ENCODE measurements at regions not wholly inside any gene's neighbourhood (a gene's known extent, or its start where the extent isn't known, plus 50 kb on each side); places are given as distances from the start of the nearest gene placed in this dataset.
"Not testable (repeated sequence)": the region's sequence is repeated elsewhere in the genome, so short reads cannot be mapped to it uniquely, and the experiment has no call there.

- no peak for DNase-seq
Measured at GRCh38 chr3:144822671-144823070, 851.0 kb downstream of the DIPK2A start.

GRCh38 chr3:144831955-144832716 lies 860.5 kb downstream of the DIPK2A start:
- DNase-seq = no peak

GRCh38 chr3:144839991-144840390 lies 868.4 kb downstream of the DIPK2A start:
- DNase-seq = peak; percentile 28

GRCh38 chr3:144840866-144841265 lies 869.2 kb downstream of the DIPK2A start:
- DNase-seq = no peak

- no peak for DNase-seq
Measured at GRCh38 chr3:144843099-144843498, 871.5 kb downstream of the DIPK2A start.

GRCh38 chr3:144852999-144853398 lies 881.4 kb downstream of the DIPK2A start:
- DNase-seq = no peak

GRCh38 chr3:144854020-144854419 lies 882.4 kb downstream of the DIPK2A start:
- not testable (repeated sequence) for DNase-seq

- no peak for DNase-seq
Measured at GRCh38 chr3:144859161-144859560, 887.5 kb downstream of the DIPK2A start.

GRCh38 chr3:144864646-144865045 lies 893.0 kb downstream of the DIPK2A start:
- DNase-seq = no peak

- DNase-seq = no peak
Measured at GRCh38 chr3:144865948-144866347, 894.3 kb downstream of the DIPK2A start.

GRCh38 chr3:144866476-144866875 lies 894.9 kb downstream of the DIPK2A start:
- peak; percentile 41 for DNase-seq

- no peak for DNase-seq
Measured at GRCh38 chr3:144868506-144868905, 896.9 kb downstream of the DIPK2A start.

GRCh38 chr3:144873066-144873465 lies 901.4 kb downstream of the DIPK2A start:
- DNase-seq = no peak

GRCh38 chr3:144875211-144875610 lies 903.6 kb downstream of the DIPK2A start:
- no peak for DNase-seq

- DNase-seq = no peak
Measured at GRCh38 chr3:144877356-144877755, 905.7 kb downstream of the DIPK2A start.

- no peak for DNase-seq
Measured at GRCh38 chr3:144879701-144880100, 908.1 kb downstream of the DIPK2A start.

GRCh38 chr3:144893980-144894379 lies 922.4 kb downstream of the DIPK2A start:
- DNase-seq = no peak

GRCh38 chr3:144894576-144894975 lies 923.0 kb downstream of the DIPK2A start:
- peak; percentile 53 for DNase-seq

GRCh38 chr3:144900366-144900765 lies 928.7 kb downstream of the DIPK2A start:
- DNase-seq = no peak

GRCh38 chr3:144907581-144907980 lies 936.0 kb downstream of the DIPK2A start:
- DNase-seq = not testable (repeated sequence)

GRCh38 chr3:144912968-144913367 lies 941.3 kb downstream of the DIPK2A start:
- no peak for DNase-seq

- no peak for DNase-seq
Measured at GRCh38 chr3:144915202-144915601, 943.6 kb downstream of the DIPK2A start.

GRCh38 chr3:144921710-144922109 lies 950.1 kb downstream of the DIPK2A start:
- DNase-seq = no peak
